Posterior vena cava (tissue), 2 donors: ENCODE measurements at regions not wholly inside any gene's neighbourhood (a gene's known extent, or its start where the extent isn't known, plus 50 kb on each side); places are given as distances from the start of the nearest gene placed in this dataset.

Experiments used
- DNase-seq: peaks from one replicate; pipeline ENCODE4 v3.0.0-alpha.2; 2020; ENCODE audit warnings: low spot score
- intact Hi-C, 2 donors: fragments of 100-400 bp; cut with DNase I; formaldehyde crosslinking; loops; one replicate each; pipeline versions ENCODE4 v1.14.1 to v1.14.2; 2022 to 2023
- donor health status: DM: yes; HTN: yes; CAD: no.
- donor health status: DM: yes; HTN: yes; CAD: no.

GRCh38 chr2:74755386-74755785 lies 78.5 kb upstream of the HK2 start:
- intact Hi-C loops = no loop called here
- DNase-seq = no peak

GRCh38 chr2:74756356-74756890 lies 77.5 kb upstream of the HK2 start:
- DNase-seq = no peak
- intact Hi-C loops = no loop called here

DNA sequence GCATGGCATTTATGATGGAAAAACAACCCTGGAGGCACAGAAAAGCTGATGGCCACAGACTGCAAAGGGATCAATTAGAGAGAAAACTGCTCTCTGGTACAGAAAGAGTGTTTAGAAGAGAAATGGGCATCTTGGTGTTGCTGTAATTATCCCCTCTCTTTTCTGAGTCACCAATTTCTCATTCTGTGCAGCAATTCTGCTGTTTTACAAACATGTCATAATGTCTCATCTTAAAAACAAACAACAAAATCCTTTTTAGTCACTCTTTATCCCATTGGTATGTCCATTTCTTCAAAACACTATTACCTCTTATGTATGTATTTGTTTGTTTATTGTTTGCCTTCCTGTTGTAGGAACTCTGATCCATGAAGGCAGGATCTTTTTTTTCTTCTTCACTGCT lies 73.9 kb upstream of the HK2 start:
- no peak for DNase-seq
- intact Hi-C loops = no loop called here

GRCh38 chr2:74760875-74761630 lies 72.9 kb upstream of the HK2 start:
- DNase-seq = no peak
- intact Hi-C loops = no loop called here

GRCh38 chr2:74762789-74763188 lies 71.1 kb upstream of the HK2 start:
- intact Hi-C loops = no loop called here
- DNase-seq = no peak

GRCh38 chr2:74763962-74764428 lies 69.9 kb upstream of the HK2 start:
- intact Hi-C loops = no loop called here
- DNase-seq = no peak

DNA sequence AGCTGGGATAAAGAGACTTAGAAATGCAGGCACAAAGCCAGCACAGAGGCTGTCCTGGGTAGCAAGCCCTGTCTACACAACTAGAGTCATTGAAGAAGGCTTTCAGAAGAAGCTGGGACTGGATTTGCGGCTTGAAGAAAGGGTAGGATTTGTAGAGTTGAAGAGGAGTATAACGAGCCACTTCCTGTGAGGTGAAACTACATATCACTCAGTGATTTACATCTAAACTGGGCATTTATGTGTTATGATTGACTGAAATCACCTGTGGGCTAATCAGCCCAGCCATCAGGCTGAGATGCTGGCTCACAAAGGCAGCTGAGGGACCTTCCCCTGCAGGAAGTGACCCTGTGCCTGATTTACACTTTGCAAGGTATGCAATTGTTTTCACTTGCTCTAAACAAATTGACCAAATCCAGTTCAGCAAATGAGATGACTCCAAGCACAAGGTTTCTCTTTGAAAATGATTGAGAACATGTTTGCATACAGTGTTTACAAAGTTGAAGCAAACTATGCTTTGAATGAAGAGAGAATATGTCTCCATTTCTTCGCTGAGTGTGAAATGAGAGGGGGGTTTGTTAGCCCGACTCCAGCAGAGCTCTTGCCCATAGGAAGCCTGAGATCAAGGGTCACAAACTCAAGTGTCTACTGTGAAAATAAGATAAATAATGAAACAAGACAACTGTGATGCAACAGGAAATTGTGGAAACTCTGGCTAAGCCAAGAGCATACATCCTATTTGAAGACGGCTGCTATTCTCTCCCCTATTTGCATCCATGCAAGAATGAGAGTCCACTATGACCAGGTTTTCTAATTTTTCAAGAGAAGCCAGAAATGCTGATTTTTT lies 69.3 kb upstream of the HK2 start:
- intact Hi-C loops = no loop called here
- DNase-seq = no peak

DNA sequence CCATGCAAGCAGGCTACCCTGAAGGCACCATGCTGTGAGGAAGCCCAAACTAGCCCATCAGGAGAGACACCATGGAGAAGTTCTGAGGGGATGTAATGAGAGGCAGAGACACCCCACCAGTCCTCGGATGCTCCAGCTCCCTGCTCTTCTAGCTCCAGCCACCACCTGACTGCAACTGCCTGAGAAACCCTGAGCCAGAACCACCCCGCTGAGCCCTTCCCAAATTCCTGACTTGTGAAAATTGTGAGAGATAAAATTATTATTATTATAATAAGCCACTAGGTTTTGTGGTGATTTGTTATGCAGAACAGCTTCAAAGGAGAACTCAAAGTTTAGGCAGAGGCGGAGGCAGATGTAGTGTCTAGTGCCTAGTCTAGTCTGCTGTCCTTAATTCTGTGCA lies 67.1 kb upstream of the HK2 start:
- no peak for DNase-seq
- intact Hi-C loops = no loop called here

- intact Hi-C loops = no loop called here
- no peak for DNase-seq
Observed at GRCh38 chr2:74767618-74768017, 66.3 kb upstream of the HK2 start.

GRCh38 chr2:74768401-74768914 lies 65.5 kb upstream of the HK2 start:
- intact Hi-C loops = no loop called here
- no peak for DNase-seq

DNA sequence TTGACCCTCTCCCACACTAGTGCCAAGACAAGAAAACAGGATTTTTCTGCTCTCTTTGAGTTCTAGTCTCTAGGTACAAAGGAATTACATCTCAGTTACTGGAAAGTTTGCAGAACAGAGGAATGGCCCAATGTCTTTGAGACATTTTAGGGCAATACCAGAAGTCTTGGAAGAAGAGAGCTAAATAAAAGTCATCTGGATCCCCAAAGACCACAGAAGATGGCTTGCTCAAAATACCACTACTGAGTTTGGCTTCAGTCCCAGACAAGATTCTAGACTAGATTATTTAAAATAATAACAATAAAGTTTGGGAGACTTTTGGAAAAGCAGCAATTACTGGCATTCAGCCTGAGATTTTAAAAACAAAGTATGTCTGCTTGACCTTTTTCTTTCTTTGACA lies 61.9 kb upstream of the HK2 start:
- intact Hi-C loops = no loop called here
- no peak for DNase-seq

GRCh38 chr2:74777161-74777900 lies 56.6 kb upstream of the HK2 start:
- intact Hi-C loops = no loop called here

DNA sequence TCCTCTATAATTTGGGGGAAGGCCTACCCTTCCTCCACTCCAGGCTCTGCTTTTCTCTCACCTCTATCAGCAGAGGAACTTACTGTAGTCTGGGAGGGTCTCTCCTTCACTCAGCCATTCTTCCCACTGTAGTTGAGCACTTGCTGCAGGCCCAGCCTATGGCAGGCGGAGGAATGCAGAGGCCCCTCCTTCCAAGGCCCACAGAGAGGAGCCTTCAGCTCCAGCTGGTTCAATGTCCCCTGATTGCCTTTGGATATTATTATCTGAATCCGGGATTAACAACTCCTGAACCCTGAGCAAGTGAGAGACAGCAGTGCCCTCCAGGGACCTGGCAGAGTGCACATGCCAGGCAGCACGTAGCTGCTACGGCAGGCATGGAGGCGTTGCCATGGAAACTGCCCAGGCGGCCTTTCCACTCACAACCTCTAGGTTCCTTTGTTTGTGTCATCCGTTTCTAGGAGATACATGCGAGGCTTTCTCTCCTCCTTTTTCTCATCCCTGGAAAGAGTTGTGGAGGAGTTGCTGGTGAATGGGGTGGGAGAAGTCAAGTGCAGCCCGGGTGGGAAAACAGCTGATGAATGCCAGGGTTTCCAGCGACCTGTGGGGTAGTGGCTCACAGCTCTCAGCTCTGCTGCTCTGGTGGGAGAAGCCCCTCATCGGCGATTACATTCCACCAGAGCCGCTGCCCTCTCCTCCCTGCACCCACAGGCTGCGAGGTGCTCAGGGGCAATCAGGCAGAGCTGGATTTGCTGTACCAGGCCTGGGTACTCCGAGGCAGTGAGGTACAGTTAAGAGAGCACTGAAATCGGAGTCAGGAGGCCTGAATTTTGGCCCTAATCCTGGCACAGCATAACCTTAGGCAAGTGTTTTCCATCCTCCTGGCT lies 55.3 kb upstream of the HK2 start:
- intact Hi-C loops = no loop called here
- no peak for DNase-seq

More at GRCh38 chr2:74777161-74777900, 56.6 kb upstream of the HK2 start:
- no peak for DNase-seq

DNA sequence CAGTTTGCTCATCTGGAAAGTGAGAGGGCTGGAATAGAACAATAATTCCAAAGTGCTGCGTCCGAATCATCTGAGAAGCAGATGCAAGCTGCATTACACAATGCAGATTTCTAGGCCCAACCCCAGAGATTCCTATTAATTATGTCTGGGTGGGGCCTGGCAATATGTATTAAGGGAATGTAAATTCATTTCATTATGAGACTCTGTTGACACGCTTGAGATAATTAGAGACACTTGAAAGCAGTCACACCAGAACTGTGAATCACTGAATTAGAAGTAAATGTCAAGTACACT lies 54.7 kb upstream of the HK2 start:
- DNase-seq = no peak
- intact Hi-C loops = no loop called here

GRCh38 chr2:74779587-74780135 lies 54.3 kb upstream of the HK2 start:
- DNase-seq = no peak
- intact Hi-C loops = no loop called here
